Upper lobe of right lung (tissue), 1 donor: ENCODE measurements at regions not wholly inside any gene's neighbourhood (a gene's known extent, or its start where the extent isn't known, plus 50 kb on each side); places are given as distances from the start of the nearest gene placed in this dataset.

Source experiments
- ATAC-seq: fragments of 200-7000 bp; cut with Tn5 transposase; one replicate; pipeline ENCODE4 v1.9.1; 2020; ENCODE audit warnings: mild to moderate bottlenecking, moderate library complexity
- DNase-seq: peaks from one replicate; pipeline ENCODE4 v3.0.0-alpha.2; 2020
- H3K27ac ChIP-seq: fragments of 200-600 bp; one replicate; pipeline ENCODE4 v1.8.0; 2022
- H3K27me3 ChIP-seq: fragments of 200-600 bp; one replicate; pipeline ENCODE4 v1.8.0; 2022; ENCODE audit warnings: mild to moderate bottlenecking
- H3K36me3 ChIP-seq: fragments of 200-600 bp; one replicate; pipeline ENCODE4 v1.8.0; 2022
- H3K4me1 ChIP-seq: fragments of 200-600 bp; one replicate; pipeline ENCODE4 v1.8.0; 2022
- H3K4me3 ChIP-seq: fragments of 200-600 bp; one replicate; pipeline ENCODE4 v1.8.0; 2022; ENCODE audit warnings: mild to moderate bottlenecking
- H3K9me3 ChIP-seq: fragments of 200-600 bp; one replicate; pipeline ENCODE4 v1.8.0; 2022
- intact Hi-C: fragments of 100-400 bp; cut with DNase I; formaldehyde crosslinking; loops from one replicate; pipeline ENCODE4 v1.11.0; 2022
- TF ChIP-seq, protein P1 (sequence below): fragments of 200-600 bp; IDR thresholded peaks from one replicate; pipeline ENCODE4 v1.8.0; 2022; ENCODE audit warnings: antibody characterized with exemption
- donor health status: DM: no; HTN: yes; CAD: no; lungs with severe emphysema.

DNA sequence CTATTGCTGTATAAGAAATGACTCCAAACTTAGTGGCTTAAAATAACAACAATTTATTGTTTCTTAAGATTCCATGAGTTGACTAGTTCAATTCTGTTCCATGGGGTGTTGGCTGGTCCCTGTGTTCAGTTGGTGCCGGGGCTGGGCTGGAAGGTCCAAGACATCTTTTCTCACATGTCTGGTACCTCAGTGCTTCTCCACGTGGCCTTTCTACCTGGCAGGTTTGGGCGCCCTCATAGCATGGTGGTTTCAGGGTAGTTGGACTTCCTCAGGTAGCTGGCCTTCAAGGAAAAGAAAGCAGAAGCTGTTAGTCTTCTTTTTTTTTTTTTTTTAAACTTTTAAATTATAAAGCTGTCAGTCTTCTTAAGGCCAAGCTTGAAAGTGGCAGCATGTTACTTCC lies 104.6 kb upstream of the LIMCH1 start:
- TF ChIP-seq, protein P1, sequence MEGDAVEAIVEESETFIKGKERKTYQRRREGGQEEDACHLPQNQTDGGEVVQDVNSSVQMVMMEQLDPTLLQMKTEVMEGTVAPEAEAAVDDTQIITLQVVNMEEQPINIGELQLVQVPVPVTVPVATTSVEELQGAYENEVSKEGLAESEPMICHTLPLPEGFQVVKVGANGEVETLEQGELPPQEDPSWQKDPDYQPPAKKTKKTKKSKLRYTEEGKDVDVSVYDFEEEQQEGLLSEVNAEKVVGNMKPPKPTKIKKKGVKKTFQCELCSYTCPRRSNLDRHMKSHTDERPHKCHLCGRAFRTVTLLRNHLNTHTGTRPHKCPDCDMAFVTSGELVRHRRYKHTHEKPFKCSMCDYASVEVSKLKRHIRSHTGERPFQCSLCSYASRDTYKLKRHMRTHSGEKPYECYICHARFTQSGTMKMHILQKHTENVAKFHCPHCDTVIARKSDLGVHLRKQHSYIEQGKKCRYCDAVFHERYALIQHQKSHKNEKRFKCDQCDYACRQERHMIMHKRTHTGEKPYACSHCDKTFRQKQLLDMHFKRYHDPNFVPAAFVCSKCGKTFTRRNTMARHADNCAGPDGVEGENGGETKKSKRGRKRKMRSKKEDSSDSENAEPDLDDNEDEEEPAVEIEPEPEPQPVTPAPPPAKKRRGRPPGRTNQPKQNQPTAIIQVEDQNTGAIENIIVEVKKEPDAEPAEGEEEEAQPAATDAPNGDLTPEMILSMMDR = no peak
- Histone ChIP-seq H3K4me1 (peaks cover 68% of the 10 kb centered on the region), H3K27ac (peak overlapping the region; percentile 43), H3K36me3 (no peaks in the 10 kb centered on the region), H3K9me3 (no peaks in the 10 kb centered on the region), H3K27me3 (no peaks in the 10 kb centered on the region), H3K4me3 (no peak overlapping the region)
- no peak for DNase-seq
- no peak for ATAC-seq
- intact Hi-C loops = no loop called here

DNA sequence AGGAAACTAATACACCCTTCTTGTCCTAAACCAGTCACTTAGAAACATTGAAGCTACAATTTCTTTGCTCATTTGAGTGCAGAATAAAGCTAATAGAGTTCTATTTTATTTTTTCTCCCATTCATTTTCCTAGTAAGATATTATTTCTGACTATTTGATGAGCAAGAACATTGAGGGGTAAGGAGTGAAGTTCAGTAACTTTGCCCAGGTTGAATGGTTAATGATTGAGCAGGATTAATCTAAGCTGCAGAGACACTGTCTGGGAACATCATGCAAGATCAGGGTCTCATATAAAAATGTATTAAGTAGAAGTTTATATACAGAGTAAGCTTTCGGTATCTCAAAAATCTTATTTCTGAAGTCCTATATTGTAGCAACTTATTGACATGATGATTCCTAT lies 102.4 kb upstream of the LIMCH1 start:
- intact Hi-C loops = no loop called here
- TF ChIP-seq, protein P1 = no peak

DNA sequence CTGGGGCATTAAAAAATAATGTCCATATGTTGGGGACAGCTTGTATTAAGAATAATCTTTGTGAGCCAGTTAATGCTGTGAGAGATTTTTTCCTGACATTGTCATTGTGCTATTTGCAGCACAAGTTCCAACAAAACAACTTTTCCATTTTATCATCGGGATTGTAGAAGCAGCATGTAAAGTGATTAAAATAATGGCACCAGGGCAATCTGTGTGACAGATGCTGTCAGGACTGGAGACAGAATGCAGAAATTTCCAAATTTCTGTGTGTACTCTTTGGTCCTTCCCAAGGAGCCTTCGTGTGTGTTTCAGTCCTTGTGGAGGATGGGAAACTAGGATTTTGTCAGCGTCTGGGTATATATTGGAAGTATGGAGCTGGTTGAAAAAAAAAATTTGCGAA lies 101.5 kb upstream of the LIMCH1 start:
- no peak overlapping the region for H3K4me3 ChIP-seq

More for the DNA sequence above, 102.4 kb upstream of the LIMCH1 start:
- DNase-seq (no peak), ATAC-seq (no peak)
- Histone ChIP-seq H3K4me1 (peaks cover 53% of the 10 kb centered on the region), H3K27me3 (no peaks in the 10 kb centered on the region), H3K36me3 (no peaks in the 10 kb centered on the region), H3K9me3 (no peaks in the 10 kb centered on the region), H3K27ac (no peak overlapping the region), H3K4me3 (no peak overlapping the region)

DNA sequence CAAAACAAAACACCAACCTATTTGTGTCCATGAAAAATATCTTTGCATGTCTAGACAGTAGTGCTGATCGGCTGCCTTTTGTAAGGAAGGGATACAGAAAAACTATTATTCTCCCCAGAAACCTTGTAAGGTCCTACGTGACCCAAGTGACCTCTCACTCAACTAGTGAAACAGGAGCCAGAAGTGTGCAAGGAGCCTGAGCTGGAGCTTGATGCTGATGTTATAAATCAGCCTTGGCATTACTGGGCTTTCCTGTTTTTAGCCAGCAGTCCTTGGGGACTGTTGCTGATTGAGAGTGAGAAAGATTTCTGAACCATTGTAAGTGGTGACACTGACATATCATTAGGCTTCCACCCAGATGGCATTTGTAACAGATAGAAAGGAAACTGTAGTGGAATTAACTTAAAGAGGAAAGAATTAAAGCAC lies 100.8 kb upstream of the LIMCH1 start:
- Histone ChIP-seq H3K27ac (no peak overlapping the region), H3K27me3 (no peaks in the 10 kb centered on the region), H3K4me3 (no peak overlapping the region), H3K9me3 (no peaks in the 10 kb centered on the region), H3K36me3 (no peaks in the 10 kb centered on the region), H3K4me1 (peaks cover 40% of the 10 kb centered on the region)
- intact Hi-C loops = no loop called here
- no peak for ATAC-seq
- TF ChIP-seq, protein P1 = no peak
- DNase-seq = no peak

More for the DNA sequence above, 101.5 kb upstream of the LIMCH1 start:
- H3K36me3 ChIP-seq = no peaks in the 10 kb centered on the region
- intact Hi-C loops = no loop called here
- TF ChIP-seq, protein P1 = no peak
- H3K9me3 ChIP-seq = no peaks in the 10 kb centered on the region
- no peak for ATAC-seq
- H3K4me1 ChIP-seq = peaks cover 45% of the 10 kb centered on the region
- H3K27me3 ChIP-seq = no peaks in the 10 kb centered on the region
- H3K27ac ChIP-seq = no peak overlapping the region
- no peak for DNase-seq

DNA sequence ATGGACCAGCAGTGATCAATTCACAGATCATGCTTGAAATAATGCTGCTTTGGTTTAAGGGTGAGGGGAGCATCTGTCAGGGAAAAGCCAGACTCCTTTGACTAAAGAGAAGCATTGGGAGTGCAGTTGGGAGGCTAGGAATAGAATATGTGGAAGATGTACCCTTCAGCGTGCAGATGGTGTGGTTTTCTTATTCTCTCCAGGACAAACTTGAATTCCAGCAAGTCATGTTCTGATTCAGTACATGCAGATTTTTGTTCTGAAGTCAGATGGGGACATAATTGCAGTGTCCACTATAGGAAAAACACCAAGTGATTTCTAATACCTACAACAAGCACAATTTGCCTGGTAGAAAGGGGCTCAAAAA lies 99.0 kb upstream of the LIMCH1 start:
- no peaks in the 10 kb centered on the region for H3K9me3 ChIP-seq
- DNase-seq = no peak
- H3K4me3 ChIP-seq = no peak overlapping the region
- peaks cover 43% of the 10 kb centered on the region for H3K4me1 ChIP-seq
- H3K36me3 ChIP-seq = no peaks in the 10 kb centered on the region
- TF ChIP-seq, protein P1 = no peak
- intact Hi-C loops = no loop called here
- peak overlapping the region; percentile 34 for H3K27ac ChIP-seq
- H3K27me3 ChIP-seq = no peaks in the 10 kb centered on the region
- no peak for ATAC-seq

DNA sequence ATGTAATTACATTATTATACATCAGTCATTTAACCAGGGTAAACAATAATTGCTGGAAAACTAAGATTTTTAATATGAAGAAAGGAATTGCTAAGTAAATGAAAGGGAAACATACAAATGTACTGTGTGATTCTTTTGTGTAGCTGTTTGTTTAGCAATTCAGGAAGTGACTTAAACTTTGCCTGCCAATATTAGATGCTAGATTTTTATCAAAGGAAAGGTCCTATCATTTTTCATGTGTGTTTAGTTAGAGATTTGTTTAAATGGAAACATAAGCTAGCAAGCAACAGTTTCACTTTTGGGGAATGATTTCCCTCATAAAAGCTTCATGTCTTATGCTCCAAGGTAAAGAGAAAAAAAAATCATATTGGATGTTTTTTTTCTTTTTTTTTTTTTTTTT lies 95.1 kb upstream of the LIMCH1 start:
- Histone ChIP-seq H3K4me3 (no peak overlapping the region), H3K9me3 (no peaks in the 10 kb centered on the region), H3K27ac (no peak overlapping the region), H3K36me3 (no peaks in the 10 kb centered on the region), H3K27me3 (no peaks in the 10 kb centered on the region), H3K4me1 (peaks cover 27% of the 10 kb centered on the region)
- TF ChIP-seq, protein P1 = no peak
- intact Hi-C loops = no loop called here
- DNase-seq (no peak), ATAC-seq (no peak)
